Choroid plexus epithelial cell (primary cell): ENCODE measurements at regions not wholly inside any gene's neighbourhood (a gene's known extent, or its start where the extent isn't known, plus 50 kb on each side); places are given as distances from the start of the nearest gene placed in this dataset.

Experiments used
- DNase-seq: peaks from one replicate; pipeline ENCODE4 v3.0.0-alpha.2; 2010; ENCODE audit warnings: low read depth
- H3K4me3 ChIP-seq: 2 replicates; pipeline ENCODE4 v1.5.1; 2011; ENCODE audit warnings: low read depth, mild to moderate bottlenecking, control low read depth, low read length, moderate library complexity
- CTCF ChIP-seq: conservative IDR thresholded peaks from 2 replicates; pipeline ENCODE4 v1.5.1; 2011; ENCODE audit warnings: low read depth, mild to moderate bottlenecking, control low read depth, inconsistent platforms, low read length, moderate library complexity

GRCh38 chr13:104686484-104686883 is 1620.3 kb upstream of the SLC10A2 start:
- TF ChIP-seq CTCF = no peak

GRCh38 chr13:104683789-104684188 is 1617.6 kb upstream of the SLC10A2 start:
- TF ChIP-seq CTCF = no peak
- DNase-seq = no peak
- no peak overlapping the region for H3K4me3 ChIP-seq

More at GRCh38 chr13:104686484-104686883, 1620.3 kb upstream of the SLC10A2 start:
- no peak overlapping the region for H3K4me3 ChIP-seq
- no peak for DNase-seq

- no peak for DNase-seq
- TF ChIP-seq CTCF = no peak
- H3K4me3 ChIP-seq = no peak overlapping the region
These were observed 1611.9 kb upstream of the SLC10A2 start for GRCh38 chr13:104678161-104678560.

GRCh38 chr13:104671901-104672300 is 1605.7 kb upstream of the SLC10A2 start:
- H3K4me3 ChIP-seq = no peak overlapping the region
- DNase-seq = no peak
- TF ChIP-seq CTCF = no peak

- no peak for DNase-seq
- no peak for TF ChIP-seq CTCF
- H3K4me3 ChIP-seq = no peak overlapping the region
These were observed 1591.0 kb upstream of the SLC10A2 start for GRCh38 chr13:104657196-104657595.

- no peak overlapping the region for H3K4me3 ChIP-seq
- TF ChIP-seq CTCF = no peak
- no peak for DNase-seq
These were observed 1584.2 kb upstream of the SLC10A2 start for GRCh38 chr13:104650431-104650830.

- no peak for DNase-seq
- no peak for TF ChIP-seq CTCF
- H3K4me3 ChIP-seq = no peak overlapping the region
These were observed 1582.1 kb upstream of the SLC10A2 start for GRCh38 chr13:104648291-104648690.
